ENCODE measurements at regions not wholly inside any gene's neighbourhood (a gene's known extent, or its start where the extent isn't known, plus 50 kb on each side); places are given as distances from the start of the nearest gene placed in this dataset.

GRCh38 chr1:177891809-177892208 lies 78.0 kb downstream of the SEC16B start:
- intact Hi-C loops (cut with DNase I): no loop called here
- no peak for DNase-seq

GRCh38 chr1:177890479-177890878 lies 79.4 kb downstream of the SEC16B start:
- no peak overlapping the region for H3K27ac ChIP-seq
- H3K4me1 ChIP-seq (replicated peaks in 1 of 2): no peaks in the 10 kb centered on the region
- 33 to 85% (median 72%) methylated on average over 1 of the region's 1 CpG for WGBS, 4 donors
- intact Hi-C loops (cut with DNase I): no loop called here
- H3K4me3 ChIP-seq: no peak overlapping the region
- TF ChIP-seq POLR2A (IDR thresholded peaks at IDR 0.05): no peak
- H3K27me3 ChIP-seq: no peaks in the 10 kb centered on the region
- no peaks in the 10 kb centered on the region for H3K9me3 ChIP-seq (replicated peaks in 1 of 3)
- no peaks in the 10 kb centered on the region for H3K36me3 ChIP-seq (replicated peaks in 1 of 2)
- DNase-seq: no peak

More at GRCh38 chr1:177891809-177892208, 78.0 kb downstream of the SEC16B start:
- Histone ChIP-seq H3K27me3 (no peaks in the 10 kb centered on the region), H3K4me1 (replicated peaks in 1 of 2) (no peaks in the 10 kb centered on the region), H3K9me3 (replicated peaks in 1 of 3) (no peaks in the 10 kb centered on the region), H3K27ac (no peak overlapping the region), H3K36me3 (replicated peaks in 1 of 2) (no peaks in the 10 kb centered on the region), H3K4me3 (no peak overlapping the region)
- TF ChIP-seq CTCF (IDR thresholded peaks at IDR 0.05) (no peak), POLR2A (IDR thresholded peaks at IDR 0.05) (no peak)
- 90 to 100% (median 96%) methylated on average over 1 of the region's 1 CpG for WGBS, 4 donors

GRCh38 chr1:177884479-177885021 lies 85.3 kb downstream of the SEC16B start:
- no peaks in the 10 kb centered on the region for H3K4me1 ChIP-seq (replicated peaks in 1 of 2)

DNA sequence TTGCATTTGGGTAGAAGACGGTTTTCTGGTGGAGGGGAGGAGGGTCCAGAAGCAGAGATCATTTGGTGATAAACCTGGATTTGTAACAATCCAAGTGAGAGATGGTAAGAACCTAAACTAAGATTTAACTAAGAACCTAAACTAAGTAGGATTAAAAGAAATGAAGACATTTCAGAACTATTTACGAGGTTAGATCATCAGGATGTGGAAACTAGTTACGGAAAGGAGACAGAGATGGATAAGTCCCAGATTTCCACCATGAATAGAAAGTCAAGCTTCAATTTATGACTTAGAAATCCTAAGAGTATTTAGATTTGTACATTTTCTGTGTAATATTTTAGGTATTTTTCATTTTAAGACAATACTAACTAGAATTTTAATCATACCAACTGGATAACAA lies 86.3 kb downstream of the SEC16B start:
- 83 to 90% (median 88%) methylated on average over 3 of the region's 3 CpGs for WGBS, 4 donors
- no peaks in the 10 kb centered on the region for H3K4me1 ChIP-seq (replicated peaks in 1 of 2)

More at GRCh38 chr1:177884479-177885021, 85.3 kb downstream of the SEC16B start:
- Histone ChIP-seq H3K9me3 (replicated peaks in 1 of 3) (no peaks in the 10 kb centered on the region), H3K4me3 (no peak overlapping the region), H3K36me3 (replicated peaks in 1 of 2) (no peaks in the 10 kb centered on the region), H3K27ac (no peak overlapping the region), H3K27me3 (no peaks in the 10 kb centered on the region)
- DNase-seq: no peak
- TF ChIP-seq CTCF (IDR thresholded peaks at IDR 0.05) (no peak), POLR2A (IDR thresholded peaks at IDR 0.05) (no peak)
- intact Hi-C loops (cut with DNase I): no loop called here

More for the DNA sequence above, 86.3 kb downstream of the SEC16B start:
- Histone ChIP-seq H3K27ac (no peak overlapping the region), H3K9me3 (replicated peaks in 1 of 3) (no peaks in the 10 kb centered on the region), H3K4me3 (no peak overlapping the region), H3K27me3 (no peaks in the 10 kb centered on the region), H3K36me3 (replicated peaks in 1 of 2) (no peaks in the 10 kb centered on the region)
- DNase-seq: no peak
- intact Hi-C loops (cut with DNase I): no loop called here
- TF ChIP-seq POLR2A (IDR thresholded peaks at IDR 0.05): no peak
- TF ChIP-seq CTCF (IDR thresholded peaks at IDR 0.05): no peak

Measured in adrenal gland (tissue), 9 donors.